ENCODE measurements at regions not wholly inside any gene's neighbourhood (a gene's known extent, or its start where the extent isn't known, plus 50 kb on each side); places are given as distances from the start of the nearest gene placed in this dataset.

GRCh38 chr14:87063181-87063580 is 929.8 kb downstream of the GALC start:
- TF ChIP-seq CTCF (IDR thresholded peaks at IDR 0.05) (no peak), POLR2A (IDR thresholded peaks at IDR 0.05) (no peak)
- Histone ChIP-seq H3K36me3 (no peaks in the 10 kb centered on the region), H3K4me3 (no peak overlapping the region), H3K27ac (no peak overlapping the region), H3K27me3 (no peaks in the 10 kb centered on the region), H3K4me1 (no peaks in the 10 kb centered on the region), H3K9me3 (no peaks in the 10 kb centered on the region)
- WGBS, 2 donors, result 24 to 43% methylated on average over 1 of the region's 1 CpG
- DNase-seq, result no peak
- intact Hi-C loops (cut with DNase I), result no loop called here

GRCh38 chr14:87060405-87060804 is 932.6 kb downstream of the GALC start:
- intact Hi-C loops (cut with DNase I), result no loop called here
- Histone ChIP-seq H3K27me3 (no peaks in the 10 kb centered on the region), H3K9me3 (no peaks in the 10 kb centered on the region), H3K4me3 (no peak overlapping the region), H3K36me3 (no peaks in the 10 kb centered on the region), H3K27ac (no peak overlapping the region), H3K4me1 (no peaks in the 10 kb centered on the region)
- 82 to 84% methylated on average over 6 of the region's 6 CpGs for WGBS, 2 donors
- TF ChIP-seq POLR2A (IDR thresholded peaks at IDR 0.05) (no peak), CTCF (IDR thresholded peaks at IDR 0.05) (no peak)
- no peak for DNase-seq

- Histone ChIP-seq H3K36me3 (no peaks in the 10 kb centered on the region), H3K27me3 (no peaks in the 10 kb centered on the region), H3K27ac (no peak overlapping the region), H3K4me3 (no peak overlapping the region), H3K4me1 (no peaks in the 10 kb centered on the region), H3K9me3 (no peaks in the 10 kb centered on the region)
- TF ChIP-seq CTCF (IDR thresholded peaks at IDR 0.05) (no peak), POLR2A (IDR thresholded peaks at IDR 0.05) (no peak)
- intact Hi-C loops (cut with DNase I), result no loop called here
- 51 to 55% methylated on average over 5 of the region's 5 CpGs for WGBS, 2 donors
- DNase-seq, result no peak
Measured at GRCh38 chr14:87059060-87059839, 933.7 kb downstream of the GALC start.

GRCh38 chr14:87055007-87055406 is 938.0 kb downstream of the GALC start:
- H3K9me3 ChIP-seq, result no peaks in the 10 kb centered on the region
- no peak overlapping the region for H3K4me3 ChIP-seq
- intact Hi-C loops (cut with DNase I), result no loop called here
- no peaks in the 10 kb centered on the region for H3K4me1 ChIP-seq
- H3K27me3 ChIP-seq, result no peaks in the 10 kb centered on the region
- no peak for DNase-seq
- TF ChIP-seq CTCF (IDR thresholded peaks at IDR 0.05) (no peak), POLR2A (IDR thresholded peaks at IDR 0.05) (no peak)
- 53 to 76% methylated on average over 2 of the region's 2 CpGs for WGBS, 2 donors
- H3K36me3 ChIP-seq, result no peaks in the 10 kb centered on the region
- H3K27ac ChIP-seq, result no peak overlapping the region

GRCh38 chr14:87052646-87053225 is 940.2 kb downstream of the GALC start:
- Histone ChIP-seq H3K36me3 (no peaks in the 10 kb centered on the region), H3K4me1 (no peaks in the 10 kb centered on the region), H3K27me3 (no peaks in the 10 kb centered on the region), H3K27ac (no peak overlapping the region), H3K9me3 (no peaks in the 10 kb centered on the region), H3K4me3 (no peak overlapping the region)
- no peak for DNase-seq
- TF ChIP-seq POLR2A (IDR thresholded peaks at IDR 0.05), result no peak
- no peak for TF ChIP-seq CTCF (IDR thresholded peaks at IDR 0.05)
- 67 to 91% methylated on average over 1 of the region's 1 CpG for WGBS, 2 donors
- intact Hi-C loops (cut with DNase I), result no loop called here

All from esophagus squamous epithelium (tissue), 5 donors.